Ishikawa (cell line): ENCODE measurements at regions not wholly inside any gene's neighbourhood (a gene's known extent, or its start where the extent isn't known, plus 50 kb on each side); places are given as distances from the start of the nearest gene placed in this dataset.

ENCODE experiments used
- EP300 ChIP-seq: IDR thresholded peaks from 2 replicates; pipeline ENCODE4 v1.6.1; 2012; ENCODE audit warnings: borderline replicate concordance
- ZBTB7A ChIP-seq: IDR thresholded peaks from 2 replicates; pipeline ENCODE4 v1.6.1; 2012; ENCODE audit warnings: low read depth
- TF ChIP-seq, protein P1 (sequence below): IDR thresholded peaks from 2 replicates; pipeline ENCODE4 v1.6.1; 2012; ENCODE audit warnings: low read depth, mild to moderate bottlenecking
- TF ChIP-seq, protein P2 (sequence below): IDR thresholded peaks from 2 replicates; pipeline ENCODE4 v1.6.1; 2012

DNA sequence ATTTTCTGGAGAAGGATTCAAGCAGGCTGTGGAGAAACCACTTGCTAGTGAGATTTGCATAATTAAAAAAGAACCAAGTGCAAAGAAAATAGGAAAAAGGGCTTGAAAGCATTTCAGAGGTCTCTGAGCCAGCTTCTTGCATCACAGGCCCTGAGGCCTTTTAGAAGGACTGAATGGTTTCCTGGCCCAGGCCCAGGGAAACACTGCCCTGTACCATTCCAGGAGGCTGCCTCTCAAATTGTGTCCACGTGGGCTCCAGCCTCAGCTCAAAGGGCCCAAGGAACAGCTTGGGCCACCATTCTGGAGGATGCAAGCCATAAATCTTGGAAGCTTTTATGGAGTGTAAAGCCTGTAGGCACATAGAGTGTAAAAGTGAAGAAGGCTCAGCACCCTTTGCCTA is 523.3 kb upstream of the VRK2 start:
- no peak for TF ChIP-seq EP300
- TF ChIP-seq ZBTB7A, result no peak
- TF ChIP-seq, protein P1, sequence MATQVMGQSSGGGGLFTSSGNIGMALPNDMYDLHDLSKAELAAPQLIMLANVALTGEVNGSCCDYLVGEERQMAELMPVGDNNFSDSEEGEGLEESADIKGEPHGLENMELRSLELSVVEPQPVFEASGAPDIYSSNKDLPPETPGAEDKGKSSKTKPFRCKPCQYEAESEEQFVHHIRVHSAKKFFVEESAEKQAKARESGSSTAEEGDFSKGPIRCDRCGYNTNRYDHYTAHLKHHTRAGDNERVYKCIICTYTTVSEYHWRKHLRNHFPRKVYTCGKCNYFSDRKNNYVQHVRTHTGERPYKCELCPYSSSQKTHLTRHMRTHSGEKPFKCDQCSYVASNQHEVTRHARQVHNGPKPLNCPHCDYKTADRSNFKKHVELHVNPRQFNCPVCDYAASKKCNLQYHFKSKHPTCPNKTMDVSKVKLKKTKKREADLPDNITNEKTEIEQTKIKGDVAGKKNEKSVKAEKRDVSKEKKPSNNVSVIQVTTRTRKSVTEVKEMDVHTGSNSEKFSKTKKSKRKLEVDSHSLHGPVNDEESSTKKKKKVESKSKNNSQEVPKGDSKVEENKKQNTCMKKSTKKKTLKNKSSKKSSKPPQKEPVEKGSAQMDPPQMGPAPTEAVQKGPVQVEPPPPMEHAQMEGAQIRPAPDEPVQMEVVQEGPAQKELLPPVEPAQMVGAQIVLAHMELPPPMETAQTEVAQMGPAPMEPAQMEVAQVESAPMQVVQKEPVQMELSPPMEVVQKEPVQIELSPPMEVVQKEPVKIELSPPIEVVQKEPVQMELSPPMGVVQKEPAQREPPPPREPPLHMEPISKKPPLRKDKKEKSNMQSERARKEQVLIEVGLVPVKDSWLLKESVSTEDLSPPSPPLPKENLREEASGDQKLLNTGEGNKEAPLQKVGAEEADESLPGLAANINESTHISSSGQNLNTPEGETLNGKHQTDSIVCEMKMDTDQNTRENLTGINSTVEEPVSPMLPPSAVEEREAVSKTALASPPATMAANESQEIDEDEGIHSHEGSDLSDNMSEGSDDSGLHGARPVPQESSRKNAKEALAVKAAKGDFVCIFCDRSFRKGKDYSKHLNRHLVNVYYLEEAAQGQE, result no peak
- TF ChIP-seq, protein P2, sequence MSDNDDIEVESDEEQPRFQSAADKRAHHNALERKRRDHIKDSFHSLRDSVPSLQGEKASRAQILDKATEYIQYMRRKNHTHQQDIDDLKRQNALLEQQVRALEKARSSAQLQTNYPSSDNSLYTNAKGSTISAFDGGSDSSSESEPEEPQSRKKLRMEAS, result no peak
